B cell (primary cell): ENCODE measurements at regions not wholly inside any gene's neighbourhood (a gene's known extent, or its start where the extent isn't known, plus 50 kb on each side); places are given as distances from the start of the nearest gene placed in this dataset.

ENCODE experiments used
- EZH2 ChIP-seq: IDR thresholded peaks from 2 replicates; pipeline ENCODE4 v1.6.1; 2012; ENCODE audit warnings: borderline replicate concordance, low read depth, mild to moderate bottlenecking, moderate library complexity, low read length; ENCODE audit not compliant: insufficient read depth, poor library complexity, severe bottlenecking
- TF ChIP-seq, protein P1 (sequence below): fragments of 200-600 bp; IDR thresholded peaks from one replicate; pipeline ENCODE4 v1.8.0; 2022; ENCODE audit warnings: antibody characterized with exemption, mild to moderate bottlenecking

DNA sequence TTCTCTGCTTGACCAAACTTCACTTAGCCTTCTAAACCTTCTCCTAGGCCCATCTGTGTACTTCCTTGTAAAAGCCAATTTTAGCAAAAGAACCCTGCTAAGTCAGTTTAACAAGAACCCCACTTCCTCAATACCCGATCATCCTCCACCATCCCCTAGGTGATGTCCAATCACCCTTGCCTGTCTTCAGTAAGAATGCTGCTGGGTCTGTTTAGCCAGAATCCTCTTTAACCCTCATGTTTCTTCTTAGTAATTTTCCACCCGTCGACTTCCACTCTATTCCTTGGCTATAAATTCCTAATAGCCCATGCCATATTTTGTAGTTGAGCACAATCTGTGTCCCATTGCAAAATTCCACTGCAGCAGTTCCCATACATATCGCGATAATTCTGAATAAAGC lies 780.0 kb upstream of the RAB6C start:
- TF ChIP-seq, protein P1, sequence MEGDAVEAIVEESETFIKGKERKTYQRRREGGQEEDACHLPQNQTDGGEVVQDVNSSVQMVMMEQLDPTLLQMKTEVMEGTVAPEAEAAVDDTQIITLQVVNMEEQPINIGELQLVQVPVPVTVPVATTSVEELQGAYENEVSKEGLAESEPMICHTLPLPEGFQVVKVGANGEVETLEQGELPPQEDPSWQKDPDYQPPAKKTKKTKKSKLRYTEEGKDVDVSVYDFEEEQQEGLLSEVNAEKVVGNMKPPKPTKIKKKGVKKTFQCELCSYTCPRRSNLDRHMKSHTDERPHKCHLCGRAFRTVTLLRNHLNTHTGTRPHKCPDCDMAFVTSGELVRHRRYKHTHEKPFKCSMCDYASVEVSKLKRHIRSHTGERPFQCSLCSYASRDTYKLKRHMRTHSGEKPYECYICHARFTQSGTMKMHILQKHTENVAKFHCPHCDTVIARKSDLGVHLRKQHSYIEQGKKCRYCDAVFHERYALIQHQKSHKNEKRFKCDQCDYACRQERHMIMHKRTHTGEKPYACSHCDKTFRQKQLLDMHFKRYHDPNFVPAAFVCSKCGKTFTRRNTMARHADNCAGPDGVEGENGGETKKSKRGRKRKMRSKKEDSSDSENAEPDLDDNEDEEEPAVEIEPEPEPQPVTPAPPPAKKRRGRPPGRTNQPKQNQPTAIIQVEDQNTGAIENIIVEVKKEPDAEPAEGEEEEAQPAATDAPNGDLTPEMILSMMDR: no peak
- no peak for TF ChIP-seq EZH2
